ENCODE measurements at regions not wholly inside any gene's neighbourhood (a gene's known extent, or its start where the extent isn't known, plus 50 kb on each side); places are given as distances from the start of the nearest gene placed in this dataset.

DNA sequence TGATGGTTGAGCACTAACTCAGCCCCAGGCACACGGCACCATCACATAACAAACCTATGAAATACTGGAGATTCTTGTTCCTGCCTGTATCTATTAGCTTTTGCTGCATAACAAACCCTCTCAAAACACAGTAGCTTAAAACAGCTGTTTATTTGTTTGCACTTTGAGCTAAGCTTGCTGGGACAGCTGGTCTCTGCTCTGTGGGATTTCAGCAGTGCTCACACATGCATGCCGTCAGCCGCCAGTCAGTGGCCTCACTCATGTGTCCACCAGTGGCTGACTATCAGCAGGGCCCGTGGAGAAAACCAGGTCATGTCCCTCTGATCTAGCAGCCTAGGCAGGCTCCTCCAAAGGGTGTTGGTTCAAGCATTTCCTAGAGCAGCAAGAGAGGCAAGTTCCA lies 52.8 kb upstream of the RAB12 start:
- no peak for TF ChIP-seq CTCF (IDR thresholded peaks at IDR 0.05)
- TF ChIP-seq POLR2AphosphoS5 (IDR thresholded peaks at IDR 0.05), result no peak

Data from breast epithelium (tissue), 3 donors.